ENCODE measurements at regions not wholly inside any gene's neighbourhood (a gene's known extent, or its start where the extent isn't known, plus 50 kb on each side); places are given as distances from the start of the nearest gene placed in this dataset.

GRCh38 chr9:91055845-91056244 is 254.2 kb downstream of the SYK start:
- H2AFZ ChIP-seq (ENCODE audit: low read depth), result no peak overlapping the region
- WGBS (ENCODE audit: low lambda C conversion rate), result 44% methylated on average over 3 of the region's 3 CpGs
- POLR2A ChIA-PET, result no interaction called here
- no peaks in the 10 kb centered on the region; a peak in 1 of 4 replicates for H3K4me1 ChIP-seq (ENCODE audit: control insufficient read depth in 1 of 2, insufficient read depth in 2 of 2, low read depth in 1 of 2, low read length in 1 of 2)
- H3K9me2 ChIP-seq, result no peaks in the 10 kb centered on the region
- TF ChIP-seq SIN3A (IDR thresholded peaks at IDR 0.05; ENCODE audit: borderline replicate concordance, low read depth, low read length), result no peak
- no peak for TF ChIP-seq RXRA (IDR thresholded peaks at IDR 0.05; ENCODE audit: borderline replicate concordance, low read depth)
- H3K79me2 ChIP-seq (ENCODE audit: insufficient read depth), result no peaks in the 10 kb centered on the region
- no peak overlapping the region for H3K4me2 ChIP-seq
- H3K9me3 ChIP-seq, result no peaks in the 10 kb centered on the region
- DNase-seq, result no peak
- no peaks in the 10 kb centered on the region for H3K36me3 ChIP-seq (replicated peaks in 1 of 2; ENCODE audit: control insufficient read depth in 1 of 2, insufficient read depth in 2 of 2, low read length in 1 of 2)
- H3K9ac ChIP-seq, result no peak overlapping the region
- H3K27me3 ChIP-seq (ENCODE audit: insufficient read depth), result no peaks in the 10 kb centered on the region
- H3F3A ChIP-seq (replicated peaks; ENCODE audit: insufficient read depth), result no peaks in the 10 kb centered on the region
- H3K27ac ChIP-seq (ENCODE audit: low read depth in 2 of 2, low read length in 1 of 2), result no peak overlapping the region
- no peak overlapping the region for H3K4me3 ChIP-seq (ENCODE audit: low read depth in 2 of 2, low read length in 1 of 2)
- CTCF ChIA-PET, result interaction anchor here (1.4 kb wide), 1 partner anchor 19 kb away, joined by 3 read pairs; no protein-coding TSS in a partner anchor
- H4K20me1 ChIP-seq (ENCODE audit: insufficient read depth), result no peaks in the 10 kb centered on the region

- DNase-seq, result no peak
- 84% methylated on average over 4 of the region's 4 CpGs for WGBS (ENCODE audit: low lambda C conversion rate)
- POLR2A ChIA-PET, result no interaction called here
- Histone ChIP-seq H3K9me3 (no peaks in the 10 kb centered on the region), H3K79me2 (ENCODE audit: insufficient read depth) (no peaks in the 10 kb centered on the region), H2AFZ (ENCODE audit: low read depth) (no peak overlapping the region), H3K9me2 (no peaks in the 10 kb centered on the region), H3K27ac (ENCODE audit: low read depth in 2 of 2, low read length in 1 of 2) (no peak overlapping the region), H3K9ac (no peak overlapping the region), H3K36me3 (replicated peaks in 1 of 2; ENCODE audit: control insufficient read depth in 1 of 2, insufficient read depth in 2 of 2, low read length in 1 of 2) (no peaks in the 10 kb centered on the region), H3K27me3 (ENCODE audit: insufficient read depth) (no peaks in the 10 kb centered on the region), H3F3A (replicated peaks; ENCODE audit: insufficient read depth) (no peaks in the 10 kb centered on the region), H3K4me3 (ENCODE audit: low read depth in 2 of 2, low read length in 1 of 2) (no peak overlapping the region), H3K4me2 (no peak overlapping the region), H4K20me1 (ENCODE audit: insufficient read depth) (no peaks in the 10 kb centered on the region), H3K4me1 (ENCODE audit: control insufficient read depth in 1 of 2, insufficient read depth in 2 of 2, low read depth in 1 of 2, low read length in 1 of 2) (no peaks in the 10 kb centered on the region; a peak in 1 of 4 replicates)
- TF ChIP-seq ELF1 (IDR thresholded peaks at IDR 0.05) (no peak), JUND (IDR thresholded peaks at IDR 0.05) (no peak), RCOR1 (IDR thresholded peaks at IDR 0.05; ENCODE audit: low read length) (no peak), SIN3A (IDR thresholded peaks at IDR 0.05; ENCODE audit: borderline replicate concordance, low read depth, low read length) (no peak), NFIC (IDR thresholded peaks at IDR 0.05; ENCODE audit: borderline replicate concordance) (no peak), TAF1 (IDR thresholded peaks at IDR 0.05; ENCODE audit: borderline replicate concordance, low read depth, low read length) (no peak), GABPA (IDR thresholded peaks at IDR 0.05; ENCODE audit: low read depth) (no peak), FOSL2 (IDR thresholded peaks at IDR 0.05; ENCODE audit: borderline replicate concordance, low read depth) (no peak), IRF3 (IDR thresholded peaks at IDR 0.05; ENCODE audit: low read depth, low read length) (no peak), FOXM1 (IDR thresholded peaks at IDR 0.05; ENCODE audit: low read depth) (no peak)
- CTCF ChIA-PET, result interaction anchor here (1.4 kb wide), 1 partner anchor 20 kb away, joined by 3 read pairs; no protein-coding TSS in a partner anchor
Observed at GRCh38 chr9:91056486-91056885, 254.9 kb downstream of the SYK start.

GRCh38 chr9:91056917-91057316 is 255.3 kb downstream of the SYK start:
- POLR2A ChIA-PET, result no interaction called here
- H3K4me2 ChIP-seq, result no peak overlapping the region
- no peaks in the 10 kb centered on the region for H3K36me3 ChIP-seq (replicated peaks in 1 of 2; ENCODE audit: control insufficient read depth in 1 of 2, insufficient read depth in 2 of 2, low read length in 1 of 2)
- no peaks in the 10 kb centered on the region; a peak in 1 of 4 replicates for H3K4me1 ChIP-seq (ENCODE audit: control insufficient read depth in 1 of 2, insufficient read depth in 2 of 2, low read depth in 1 of 2, low read length in 1 of 2)
- H3K4me3 ChIP-seq (ENCODE audit: low read depth in 2 of 2, low read length in 1 of 2), result no peak overlapping the region
- no peaks in the 10 kb centered on the region for H3K9me2 ChIP-seq
- H2AFZ ChIP-seq (ENCODE audit: low read depth), result no peak overlapping the region
- no peaks in the 10 kb centered on the region for H3F3A ChIP-seq (replicated peaks; ENCODE audit: insufficient read depth)
- H3K27ac ChIP-seq (ENCODE audit: low read depth in 2 of 2, low read length in 1 of 2), result no peak overlapping the region
- TF ChIP-seq MXI1 (IDR thresholded peaks at IDR 0.05; ENCODE audit: low read depth, low read length), result no peak
- TF ChIP-seq FOXJ3 (CRISPR knock-in tag; IDR thresholded peaks at IDR 0.05), result no peak
- no peak for TF ChIP-seq USF1 (IDR thresholded peaks at IDR 0.05; ENCODE audit: borderline replicate concordance, low read depth)
- TF ChIP-seq IRF3 (IDR thresholded peaks at IDR 0.05; ENCODE audit: low read depth, low read length), result no peak
- CTCF ChIA-PET, result interaction anchor here (1.4 kb wide), 1 partner anchor 20 kb away, joined by 3 read pairs; no protein-coding TSS in a partner anchor
- no peaks in the 10 kb centered on the region for H3K27me3 ChIP-seq (ENCODE audit: insufficient read depth)
- no peak overlapping the region for H3K9ac ChIP-seq
- H3K9me3 ChIP-seq, result no peaks in the 10 kb centered on the region
- no peaks in the 10 kb centered on the region for H4K20me1 ChIP-seq (ENCODE audit: insufficient read depth)
- no peaks in the 10 kb centered on the region for H3K79me2 ChIP-seq (ENCODE audit: insufficient read depth)
- DNase-seq, result no peak
